ENCODE measurements at regions not wholly inside any gene's neighbourhood (a gene's known extent, or its start where the extent isn't known, plus 50 kb on each side); places are given as distances from the start of the nearest gene placed in this dataset.

GRCh38 chr13:27327633-27328032 is 57.0 kb downstream of the RASL11A start:
- H3F3A ChIP-seq (ENCODE audit: low read depth): no peaks in the 10 kb centered on the region

GRCh38 chr13:27329210-27329609 is 58.6 kb downstream of the RASL11A start:
- no peaks in the 10 kb centered on the region for H4K20me1 ChIP-seq (ENCODE audit: insufficient read depth, low read length, poor library complexity, severe bottlenecking)
- H3K4me2 ChIP-seq (ENCODE audit: low read depth, low read length, poor library complexity, severe bottlenecking): no peak overlapping the region
- H3K9me3 ChIP-seq (ENCODE audit: insufficient read depth, low read depth, low read length): no peaks in the 10 kb centered on the region
- H3F3A ChIP-seq (ENCODE audit: low read depth): no peaks in the 10 kb centered on the region
- no peak overlapping the region; the same call in 1 of the 2 replicates for H2AFZ ChIP-seq (ENCODE audit: low read length)
- H3K4me3 ChIP-seq (ENCODE audit: low read length, poor library complexity, severe bottlenecking): no peak overlapping the region
- H3K36me3 ChIP-seq (ENCODE audit: insufficient read depth, low read length): no peaks in the 10 kb centered on the region
- peaks cover 7% of the 10 kb centered on the region for H3K4me1 ChIP-seq (ENCODE audit: insufficient read depth, low read length, poor library complexity, severe bottlenecking)
- H3K9ac ChIP-seq (ENCODE audit: low read depth, low read length, poor library complexity, severe bottlenecking): no peak overlapping the region
- no peaks in the 10 kb centered on the region for H3K9me2 ChIP-seq (replicated peaks; ENCODE audit: low read depth, low read length)
- no peaks in the 10 kb centered on the region for H3K27me3 ChIP-seq (ENCODE audit: insufficient read depth, low read length, poor library complexity, severe bottlenecking)
- TF ChIP-seq CTCF (conservative IDR thresholded peaks at IDR 0.05; ENCODE audit: low read length) (no peak), EZH2phosphoT487 (IDR thresholded peaks at IDR 0.05; ENCODE audit: borderline replicate concordance) (no peak)
- H3K79me2 ChIP-seq (ENCODE audit: insufficient read depth, low read length): no peaks in the 10 kb centered on the region

More at GRCh38 chr13:27327633-27328032, 57.0 kb downstream of the RASL11A start:
- no peaks in the 10 kb centered on the region for H3K36me3 ChIP-seq (ENCODE audit: insufficient read depth, low read length)
- no peaks in the 10 kb centered on the region for H3K79me2 ChIP-seq (ENCODE audit: insufficient read depth, low read length)
- H2AFZ ChIP-seq (ENCODE audit: low read length): peak overlapping the region; percentile 80
- H3K9me2 ChIP-seq (replicated peaks; ENCODE audit: low read depth, low read length): no peaks in the 10 kb centered on the region
- no peaks in the 10 kb centered on the region for H3K27me3 ChIP-seq (ENCODE audit: insufficient read depth, low read length, poor library complexity, severe bottlenecking)
- H3K4me1 ChIP-seq (ENCODE audit: insufficient read depth, low read length, poor library complexity, severe bottlenecking): peaks cover 7% of the 10 kb centered on the region
- no peak overlapping the region for H3K9ac ChIP-seq (ENCODE audit: low read depth, low read length, poor library complexity, severe bottlenecking)
- TF ChIP-seq EZH2phosphoT487 (IDR thresholded peaks at IDR 0.05; ENCODE audit: borderline replicate concordance) (no peak), CTCF (conservative IDR thresholded peaks at IDR 0.05; ENCODE audit: low read length) (no peak)
- H3K4me3 ChIP-seq (ENCODE audit: low read length, poor library complexity, severe bottlenecking): no peak overlapping the region
- no peaks in the 10 kb centered on the region for H4K20me1 ChIP-seq (ENCODE audit: insufficient read depth, low read length, poor library complexity, severe bottlenecking)
- H3K4me2 ChIP-seq (ENCODE audit: low read depth, low read length, poor library complexity, severe bottlenecking): no peak overlapping the region
- H3K9me3 ChIP-seq (ENCODE audit: insufficient read depth, low read depth, low read length): no peaks in the 10 kb centered on the region

GRCh38 chr13:27334774-27335435 is 64.3 kb downstream of the RASL11A start:
- no peaks in the 10 kb centered on the region for H3K36me3 ChIP-seq (ENCODE audit: insufficient read depth, low read length)
- H3K9me2 ChIP-seq (replicated peaks; ENCODE audit: low read depth, low read length): no peaks in the 10 kb centered on the region
- H3K79me2 ChIP-seq (ENCODE audit: insufficient read depth, low read length): no peaks in the 10 kb centered on the region
- TF ChIP-seq EZH2phosphoT487 (IDR thresholded peaks at IDR 0.05; ENCODE audit: borderline replicate concordance): no peak
- TF ChIP-seq CTCF (conservative IDR thresholded peaks at IDR 0.05; ENCODE audit: low read length): no peak
- no peaks in the 10 kb centered on the region for H3F3A ChIP-seq (ENCODE audit: low read depth)
- H3K4me3 ChIP-seq (ENCODE audit: low read length, poor library complexity, severe bottlenecking): no peak overlapping the region
- no peaks in the 10 kb centered on the region for H3K9me3 ChIP-seq (ENCODE audit: insufficient read depth, low read depth, low read length)
- no peaks in the 10 kb centered on the region for H4K20me1 ChIP-seq (ENCODE audit: insufficient read depth, low read length, poor library complexity, severe bottlenecking)
- H3K27me3 ChIP-seq (ENCODE audit: insufficient read depth, low read length, poor library complexity, severe bottlenecking): no peaks in the 10 kb centered on the region
- H3K4me1 ChIP-seq (ENCODE audit: insufficient read depth, low read length, poor library complexity, severe bottlenecking): no peaks in the 10 kb centered on the region
- no peak overlapping the region for H2AFZ ChIP-seq (ENCODE audit: low read length)
- no peak overlapping the region for H3K4me2 ChIP-seq (ENCODE audit: low read depth, low read length, poor library complexity, severe bottlenecking)
- no peak overlapping the region for H3K9ac ChIP-seq (ENCODE audit: low read depth, low read length, poor library complexity, severe bottlenecking)
